Right lobe of liver (tissue), 6 donors: ENCODE measurements at regions not wholly inside any gene's neighbourhood (a gene's known extent, or its start where the extent isn't known, plus 50 kb on each side); places are given as distances from the start of the nearest gene placed in this dataset.

Source experiments
- ATAC-seq, 4 donors: fragments of 200-7000 bp; cut with Tn5 transposase; one replicate each; pipeline ENCODE4 v1.9.1; 2020; ENCODE audit warnings: mild to moderate bottlenecking in 4 of 4, moderate library complexity in 4 of 4
- DNase-seq, 3 donors: peaks; one replicate each; pipeline ENCODE4 v3.0.0-alpha.2; 2020
- H3K27ac ChIP-seq, 3 donors: fragments of 200-600 bp; one replicate each; pipeline ENCODE4 v1.8.0; 2022
- H3K27me3 ChIP-seq, 2 donors: fragments of 200-600 bp; one replicate each; pipeline ENCODE4 v1.8.0; 2022
- H3K36me3 ChIP-seq, 4 donors: fragments of 200-600 bp; sonication (generic) in 1 of 4; one replicate each; pipeline versions ENCODE4 v1.5.1 to v1.8.0; 2017 to 2022; ENCODE audit warnings: control low read depth in 1 of 4
- H3K4me1 ChIP-seq, 4 donors: fragments of 200-600 bp; sonication (generic) in 1 of 4; one replicate each; pipeline versions ENCODE4 v1.5.1 to v1.8.0; 2017 to 2022; ENCODE audit warnings: control low read depth in 1 of 4
- H3K4me3 ChIP-seq, 3 donors: fragments of 200-600 bp; one replicate each; pipeline ENCODE4 v1.8.0; 2022
- H3K9me3 ChIP-seq, 4 donors: fragments of 200-600 bp; sonication (generic) in 1 of 4; one replicate each; pipeline versions ENCODE4 v1.5.1 to v1.8.0; 2017 to 2022; ENCODE audit warnings: control low read depth in 1 of 4
- POLR2A ChIP-seq: fragments of 450-650 bp; IDR thresholded peaks from one replicate; pipeline ENCODE4 v1.6.1; 2017; ENCODE audit warnings: antibody characterized with exemption, mild to moderate bottlenecking
- WGBS: methylation state at CpG from one replicate; pipeline ENCODE4 v1.1.6; 2018; ENCODE audit warnings: low coverage, low lambda C conversion rate; ENCODE audit not compliant: insufficient coverage; ENCODE audit errors: missing lambda C conversion rate; 5-methylcytosine and 5-hydroxymethylcytosine counted together
- intact Hi-C, 2 donors: fragments of 100-400 bp; cut with DNase I; formaldehyde crosslinking; loops; one replicate each; pipeline versions ENCODE4 v1.11.2 to v1.14.1; 2022
- TF ChIP-seq, protein P1 (sequence below), 4 donors: fragments of 200-600 bp in 3 of 4; fragments of 450-650 bp in 1 of 4; IDR thresholded peaks; one replicate each; pipeline versions ENCODE4 v1.5.1 to v1.8.0; 2016 to 2022; ENCODE audit warnings: antibody characterized with exemption in 4 of 4, mild to moderate bottlenecking in 2 of 4
- donor health status: DM: no; HTN: yes; CAD: no.
- donor health status: DM: no; HTN: no; CAD: no.
- donor health status: DM: no; HTN: no; CAD: no.
- donor health status: DM: no; HTN: yes; CAD: no.
- donor health status: DM: no; HTN: yes; CAD: no.

- ATAC-seq = no peak
- no peaks in the 10 kb centered on the region for H3K27me3 ChIP-seq
- intact Hi-C loops = no loop called here
- no peak overlapping the region for H3K4me3 ChIP-seq
- no peaks in the 10 kb centered on the region for H3K4me1 ChIP-seq
- WGBS = 63% methylated on average over 8 of the region's 8 CpGs
- H3K27ac ChIP-seq = no peak overlapping the region
- H3K36me3 ChIP-seq = no peaks in the 10 kb centered on the region
- DNase-seq = no peak
- no peak for TF ChIP-seq POLR2A
- TF ChIP-seq, protein P1, sequence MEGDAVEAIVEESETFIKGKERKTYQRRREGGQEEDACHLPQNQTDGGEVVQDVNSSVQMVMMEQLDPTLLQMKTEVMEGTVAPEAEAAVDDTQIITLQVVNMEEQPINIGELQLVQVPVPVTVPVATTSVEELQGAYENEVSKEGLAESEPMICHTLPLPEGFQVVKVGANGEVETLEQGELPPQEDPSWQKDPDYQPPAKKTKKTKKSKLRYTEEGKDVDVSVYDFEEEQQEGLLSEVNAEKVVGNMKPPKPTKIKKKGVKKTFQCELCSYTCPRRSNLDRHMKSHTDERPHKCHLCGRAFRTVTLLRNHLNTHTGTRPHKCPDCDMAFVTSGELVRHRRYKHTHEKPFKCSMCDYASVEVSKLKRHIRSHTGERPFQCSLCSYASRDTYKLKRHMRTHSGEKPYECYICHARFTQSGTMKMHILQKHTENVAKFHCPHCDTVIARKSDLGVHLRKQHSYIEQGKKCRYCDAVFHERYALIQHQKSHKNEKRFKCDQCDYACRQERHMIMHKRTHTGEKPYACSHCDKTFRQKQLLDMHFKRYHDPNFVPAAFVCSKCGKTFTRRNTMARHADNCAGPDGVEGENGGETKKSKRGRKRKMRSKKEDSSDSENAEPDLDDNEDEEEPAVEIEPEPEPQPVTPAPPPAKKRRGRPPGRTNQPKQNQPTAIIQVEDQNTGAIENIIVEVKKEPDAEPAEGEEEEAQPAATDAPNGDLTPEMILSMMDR (IDR thresholded peaks at IDR 0.05) = no peak
- no peaks in the 10 kb centered on the region for H3K9me3 ChIP-seq
These were observed 864.4 kb upstream of the KLHL29 start for GRCh38 chr2:22520369-22521288.

DNA sequence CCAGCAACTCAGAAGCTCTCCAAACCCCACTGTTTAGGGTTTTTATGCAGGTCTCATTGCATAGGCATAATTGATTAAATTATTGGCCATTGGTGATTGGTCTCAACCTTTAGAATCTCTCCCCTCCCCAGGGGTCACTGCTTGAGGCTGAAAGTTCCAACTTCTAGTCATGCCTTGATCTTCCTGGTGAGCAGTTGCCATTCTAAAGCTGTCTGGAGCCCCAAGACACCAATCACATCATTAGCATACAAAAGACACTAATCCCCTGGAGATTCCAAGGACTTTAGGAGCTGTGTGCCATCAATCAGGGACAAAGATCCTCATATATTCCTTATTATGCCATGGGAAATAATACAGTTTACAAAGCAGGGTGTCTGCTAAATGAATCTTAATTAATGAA lies 863.4 kb upstream of the KLHL29 start:
- no peaks in the 10 kb centered on the region for H3K4me1 ChIP-seq
- H3K36me3 ChIP-seq = no peaks in the 10 kb centered on the region
- no peak overlapping the region for H3K27ac ChIP-seq
- no peak for ATAC-seq
- no peak overlapping the region for H3K4me3 ChIP-seq
- H3K27me3 ChIP-seq = no peaks in the 10 kb centered on the region
- no peak for DNase-seq
- no peak for TF ChIP-seq POLR2A
- TF ChIP-seq, protein P1 (IDR thresholded peaks at IDR 0.05) = no peak
- intact Hi-C loops = no loop called here
- H3K9me3 ChIP-seq = no peaks in the 10 kb centered on the region

DNA sequence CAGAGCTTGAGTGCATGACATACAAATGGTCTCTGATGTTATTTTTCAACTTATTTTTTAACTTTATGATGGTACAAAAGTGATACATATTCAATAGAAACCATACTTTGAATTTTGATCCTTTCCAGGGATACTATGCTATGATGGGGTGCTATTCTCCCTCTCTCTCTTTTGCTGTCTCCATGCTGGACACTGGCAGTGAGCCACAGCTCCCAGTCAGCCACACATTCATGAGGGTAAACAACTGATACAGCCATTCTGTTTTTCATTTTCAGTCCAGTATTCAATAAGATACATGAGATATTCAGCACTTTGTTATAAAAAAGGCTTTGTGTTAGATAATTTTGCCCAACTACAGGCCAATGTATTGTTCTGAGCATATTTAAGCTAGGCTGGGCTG lies 859.3 kb upstream of the KLHL29 start:
- no peak for ATAC-seq
- H3K27ac ChIP-seq = no peak overlapping the region
- no peaks in the 10 kb centered on the region for H3K9me3 ChIP-seq
- no peaks in the 10 kb centered on the region for H3K27me3 ChIP-seq
- H3K4me3 ChIP-seq = no peak overlapping the region
- no peaks in the 10 kb centered on the region for H3K36me3 ChIP-seq
- no peaks in the 10 kb centered on the region for H3K4me1 ChIP-seq
- no peak for DNase-seq
- TF ChIP-seq POLR2A = no peak
- TF ChIP-seq, protein P1 (IDR thresholded peaks at IDR 0.05) = no peak
- intact Hi-C loops = no loop called here

- Histone ChIP-seq H3K36me3 (no peaks in the 10 kb centered on the region), H3K27ac (no peak overlapping the region), H3K4me1 (no peaks in the 10 kb centered on the region), H3K4me3 (no peak overlapping the region), H3K9me3 (no peaks in the 10 kb centered on the region), H3K27me3 (no peaks in the 10 kb centered on the region)
- intact Hi-C loops = no loop called here
- TF ChIP-seq POLR2A = no peak
- TF ChIP-seq, protein P1 (IDR thresholded peaks at IDR 0.05) = no peak
- WGBS = 61% methylated on average over 4 of the region's 4 CpGs
- no peak for ATAC-seq
- DNase-seq = no peak
These were observed 854.8 kb upstream of the KLHL29 start for GRCh38 chr2:22530131-22530530.
